Liver (tissue), 8 donors: ENCODE measurements at regions not wholly inside any gene's neighbourhood (a gene's known extent, or its start where the extent isn't known, plus 50 kb on each side); places are given as distances from the start of the nearest gene placed in this dataset.

Experiments
- DNase-seq: peaks from one replicate; pipeline ENCODE4 v3.0.0-alpha.2; 2017; ENCODE audit warnings: low spot score
- H3K27ac ChIP-seq, 2 donors: one replicate each; pipeline ENCODE4 v1.7.0; 2013; ENCODE audit warnings: inconsistent platforms in 2 of 2, low read length in 2 of 2, control low read depth in 1 of 2, low read depth in 1 of 2, mild to moderate bottlenecking in 1 of 2
- H3K27me3 ChIP-seq, 4 donors: one replicate each; pipeline versions ENCODE4 v1.6.1 to v1.7.0; 2013; ENCODE audit warnings: low read length in 3 of 4, inconsistent platforms in 1 of 4, mild to moderate bottlenecking in 1 of 4, moderate library complexity in 1 of 4; ENCODE audit not compliant: control insufficient read depth in 4 of 4, insufficient read depth in 4 of 4
- H3K36me3 ChIP-seq, 4 donors: one replicate each; pipeline versions ENCODE4 v1.6.1 to v1.7.0; 2013; ENCODE audit warnings: low read length in 3 of 4, mild to moderate bottlenecking in 3 of 4, low read depth in 1 of 4, moderate library complexity in 1 of 4; ENCODE audit not compliant: control insufficient read depth in 4 of 4, insufficient read depth in 3 of 4
- H3K4me1 ChIP-seq, 4 donors: one replicate each; pipeline versions ENCODE4 v1.6.1 to v1.7.0; 2013; ENCODE audit warnings: low read length in 3 of 4, mild to moderate bottlenecking in 3 of 4, moderate library complexity in 1 of 4; ENCODE audit not compliant: control insufficient read depth in 4 of 4, insufficient read depth in 4 of 4
- H3K4me3 ChIP-seq, 3 donors: one replicate each; pipeline versions ENCODE4 v1.6.1 to v1.7.0; 2013; ENCODE audit warnings: low read length in 3 of 3, control low read depth in 1 of 3, low read depth in 1 of 3, mild to moderate bottlenecking in 1 of 3
- H3K9ac ChIP-seq, 2 donors: one replicate each; pipeline ENCODE4 v1.7.0; 2013; ENCODE audit warnings: low read length in 2 of 2, mild to moderate bottlenecking in 2 of 2, moderate library complexity in 2 of 2, control low read depth in 1 of 2, low read depth in 1 of 2
- H3K9me3 ChIP-seq, 4 donors: one replicate each; pipeline versions ENCODE4 v1.6.1 to v1.7.0; 2013; ENCODE audit warnings: low read length in 3 of 4; ENCODE audit not compliant: control insufficient read depth in 4 of 4
- ATF3 ChIP-seq: IDR thresholded peaks from 2 replicates; pipeline ENCODE4 v1.6.1; 2016; ENCODE audit warnings: antibody characterized with exemption
- CTCF ChIP-seq: fragments of 150-350 bp; IDR thresholded peaks from 2 replicates; pipeline ENCODE4 v1.5.1; 2017; ENCODE audit warnings: improper control_type of control experiment, low read depth, low read length; ENCODE audit not compliant: missing input control
- EGR1 ChIP-seq, 2 donors: IDR thresholded peaks; 2 replicates each; pipeline ENCODE4 v1.6.1; 2016 to 2018; ENCODE audit warnings: antibody characterized with exemption in 2 of 2, low read depth in 2 of 2
- FOXA1 ChIP-seq: IDR thresholded peaks from 2 replicates; pipeline ENCODE4 v1.6.1; 2016; ENCODE audit warnings: antibody characterized with exemption
- FOXA2 ChIP-seq: IDR thresholded peaks from 2 replicates; pipeline ENCODE4 v1.6.1; 2016; ENCODE audit warnings: antibody characterized with exemption
- GABPA ChIP-seq, 2 donors: IDR thresholded peaks in 1 of 2; conservative IDR thresholded peaks in 1 of 2; 2 replicates each; pipeline ENCODE4 v1.6.1; 2016; ENCODE audit warnings: antibody characterized with exemption in 2 of 2, mild to moderate bottlenecking in 1 of 2, moderate library complexity in 1 of 2
- HNF4G ChIP-seq: IDR thresholded peaks from 2 replicates; pipeline ENCODE4 v1.6.1; 2016; ENCODE audit warnings: antibody characterized with exemption
- JUND ChIP-seq, 2 donors: IDR thresholded peaks; 2 replicates each; pipeline ENCODE4 v1.6.1; 2016; ENCODE audit warnings: antibody characterized with exemption in 2 of 2
- MAX ChIP-seq: IDR thresholded peaks from 2 replicates; pipeline ENCODE4 v1.6.1; 2016; ENCODE audit warnings: antibody characterized with exemption
- NR2F2 ChIP-seq: IDR thresholded peaks from 2 replicates; pipeline ENCODE4 v1.6.1; 2016; ENCODE audit warnings: antibody characterized with exemption
- REST ChIP-seq: IDR thresholded peaks from 2 replicates; pipeline ENCODE4 v1.6.1; 2016; ENCODE audit warnings: antibody characterized with exemption, mild to moderate bottlenecking
- RXRA ChIP-seq, 2 donors: IDR thresholded peaks; 2 replicates each; pipeline ENCODE4 v1.6.1; 2017 to 2018; ENCODE audit warnings: antibody characterized with exemption in 2 of 2, mild to moderate bottlenecking in 1 of 2
- SP1 ChIP-seq: IDR thresholded peaks from 2 replicates; pipeline ENCODE4 v1.6.1; 2018; ENCODE audit warnings: antibody characterized with exemption, mild to moderate bottlenecking
- TAF1 ChIP-seq: conservative IDR thresholded peaks from 2 replicates; pipeline ENCODE4 v1.6.1; 2016; ENCODE audit warnings: antibody characterized with exemption, mild to moderate bottlenecking
- YY1 ChIP-seq: IDR thresholded peaks from 2 replicates; pipeline ENCODE4 v1.6.1; 2016; ENCODE audit warnings: antibody characterized with exemption, mild to moderate bottlenecking
- ZBTB33 ChIP-seq: IDR thresholded peaks from 2 replicates; pipeline ENCODE4 v1.6.1; 2016; ENCODE audit warnings: antibody characterized with exemption
- WGBS: extraction: QIAGEN DNeasy Blood & Tissue Kit; methylation state at CpG from one replicate; pipeline ENCODE4 v1.1.7; 2013; 5-methylcytosine and 5-hydroxymethylcytosine counted together
- donor health status: healthy.
- donor health status: healthy.
- donor health status: healthy.
- donor health status: healthy.
- donor health status: healthy.

GRCh38 chr6:4487538-4487937 is 288.7 kb upstream of the CDYL start:
- Histone ChIP-seq H3K27me3 (peaks cover 0 to 3% (median 0%) of the 10 kb centered on the region in 4 donors), H3K4me1 (no peaks in the 10 kb centered on the region), H3K36me3 (no peaks in the 10 kb centered on the region), H3K4me3 (no peak overlapping the region), H3K9me3 (peaks cover 2 to 19% (median 6%) of the 10 kb centered on the region in 4 donors), H3K9ac (no peak overlapping the region), H3K27ac (no peak overlapping the region)
- TF ChIP-seq MAX (no peak), ATF3 (no peak), HNF4G (no peak), FOXA1 (no peak), ZBTB33 (no peak), GABPA (IDR thresholded peaks at IDR 0.05 in 1 of 2, conservative IDR thresholded peaks at IDR 0.05 in 1 of 2) (no peak), CTCF (no peak), FOXA2 (no peak), JUND (IDR thresholded peaks at IDR 0.05) (no peak), TAF1 (no peak), YY1 (no peak), RXRA (IDR thresholded peaks at IDR 0.05) (no peak), NR2F2 (no peak), REST (no peak)
- WGBS = 53% methylated on average over 2 of the region's 2 CpGs
- no peak for DNase-seq

GRCh38 chr6:4486568-4487315 is 289.5 kb upstream of the CDYL start:
- no peak overlapping the region for H3K27ac ChIP-seq
- no peak for DNase-seq
- H3K9ac ChIP-seq = no peak overlapping the region
- TF ChIP-seq EGR1 (IDR thresholded peaks at IDR 0.05; ENCODE audit: low read depth in 2 of 2) = no peak
- no peak for TF ChIP-seq TAF1
- TF ChIP-seq FOXA1 = no peak
- no peak for TF ChIP-seq ZBTB33
- no peak for TF ChIP-seq MAX
- no peak for TF ChIP-seq NR2F2
- no peak for TF ChIP-seq SP1
- TF ChIP-seq YY1 = no peak
- TF ChIP-seq FOXA2 = no peak
- no peak overlapping the region for H3K4me3 ChIP-seq
- H3K9me3 ChIP-seq = peaks cover 2 to 19% (median 6%) of the 10 kb centered on the region in 4 donors
- H3K27me3 ChIP-seq = peaks cover 0 to 1% (median 0%) of the 10 kb centered on the region in 4 donors
- no peaks in the 10 kb centered on the region for H3K4me1 ChIP-seq
- WGBS = 69% methylated on average over 7 of the region's 7 CpGs
- H3K36me3 ChIP-seq = no peaks in the 10 kb centered on the region
